IMR-90 (cell line): ENCODE measurements at regions not wholly inside any gene's neighbourhood (a gene's known extent, or its start where the extent isn't known, plus 50 kb on each side); places are given as distances from the start of the nearest gene placed in this dataset.

Source experiments
- BHLHE40 ChIP-seq: fragments of 150-350 bp; IDR thresholded peaks from 2 replicates; pipeline ENCODE4 v1.6.1; 2016; ENCODE audit warnings: mild to moderate bottlenecking, low read depth, low read length
- CEBPB ChIP-seq: IDR thresholded peaks from 2 replicates; pipeline ENCODE4 v1.6.1; 2012; ENCODE audit warnings: low read depth, low read length, improper control_type of control experiment
- FOS ChIP-seq: fragments of 150-350 bp; IDR thresholded peaks from 2 replicates; pipeline ENCODE4 v1.6.1; 2016; ENCODE audit warnings: low read depth, low read length
- MAFK ChIP-seq: IDR thresholded peaks from 2 replicates; pipeline ENCODE4 v1.6.1; 2012; ENCODE audit warnings: low read depth, low read length, improper control_type of control experiment
- MAZ ChIP-seq: IDR thresholded peaks from 2 replicates; pipeline ENCODE4 v1.6.1; 2012; ENCODE audit warnings: low read depth, mild to moderate bottlenecking, low read length, improper control_type of control experiment, moderate library complexity, borderline replicate concordance
- MXI1 ChIP-seq: IDR thresholded peaks from 2 replicates; pipeline ENCODE4 v1.6.1; 2012; ENCODE audit warnings: low read depth, mild to moderate bottlenecking, low read length, moderate library complexity, borderline replicate concordance
- POLR2A ChIP-seq: IDR thresholded peaks from 2 replicates; pipeline ENCODE4 v1.6.1; 2012; ENCODE audit warnings: mild to moderate bottlenecking, low read depth, low read length
- RAD21 ChIP-seq: IDR thresholded peaks from 2 replicates; pipeline ENCODE4 v1.6.1; 2012; ENCODE audit warnings: low read length, improper control_type of control experiment
- RCOR1 ChIP-seq: IDR thresholded peaks from 2 replicates; pipeline ENCODE4 v1.6.1; 2012; ENCODE audit warnings: mild to moderate bottlenecking, low read length, improper control_type of control experiment; ENCODE audit not compliant: insufficient replicate concordance
- SMC3 ChIP-seq: fragments of 150-350 bp; IDR thresholded peaks from 2 replicates; pipeline ENCODE4 v1.6.1; 2016; ENCODE audit warnings: low read depth, mild to moderate bottlenecking, antibody characterized with exemption, low read length, moderate library complexity
- TF ChIP-seq, protein P1 (sequence below): conservative IDR thresholded peaks from 2 replicates; pipeline ENCODE4 v1.5.1; 2012; ENCODE audit warnings: mild to moderate bottlenecking, low read depth, low read length, improper control_type of control experiment

- TF ChIP-seq, protein P1, sequence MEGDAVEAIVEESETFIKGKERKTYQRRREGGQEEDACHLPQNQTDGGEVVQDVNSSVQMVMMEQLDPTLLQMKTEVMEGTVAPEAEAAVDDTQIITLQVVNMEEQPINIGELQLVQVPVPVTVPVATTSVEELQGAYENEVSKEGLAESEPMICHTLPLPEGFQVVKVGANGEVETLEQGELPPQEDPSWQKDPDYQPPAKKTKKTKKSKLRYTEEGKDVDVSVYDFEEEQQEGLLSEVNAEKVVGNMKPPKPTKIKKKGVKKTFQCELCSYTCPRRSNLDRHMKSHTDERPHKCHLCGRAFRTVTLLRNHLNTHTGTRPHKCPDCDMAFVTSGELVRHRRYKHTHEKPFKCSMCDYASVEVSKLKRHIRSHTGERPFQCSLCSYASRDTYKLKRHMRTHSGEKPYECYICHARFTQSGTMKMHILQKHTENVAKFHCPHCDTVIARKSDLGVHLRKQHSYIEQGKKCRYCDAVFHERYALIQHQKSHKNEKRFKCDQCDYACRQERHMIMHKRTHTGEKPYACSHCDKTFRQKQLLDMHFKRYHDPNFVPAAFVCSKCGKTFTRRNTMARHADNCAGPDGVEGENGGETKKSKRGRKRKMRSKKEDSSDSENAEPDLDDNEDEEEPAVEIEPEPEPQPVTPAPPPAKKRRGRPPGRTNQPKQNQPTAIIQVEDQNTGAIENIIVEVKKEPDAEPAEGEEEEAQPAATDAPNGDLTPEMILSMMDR, result no peak
- TF ChIP-seq FOS, result no peak
- no peak for TF ChIP-seq MAZ
- TF ChIP-seq POLR2A, result no peak
- TF ChIP-seq BHLHE40, result no peak
- TF ChIP-seq MAFK, result no peak
- no peak for TF ChIP-seq MXI1
- no peak for TF ChIP-seq RAD21
- no peak for TF ChIP-seq RCOR1
- TF ChIP-seq SMC3, result no peak
- no peak for TF ChIP-seq CEBPB
Observed at GRCh38 chr10:121183707-121184106, 332.5 kb downstream of the WDR11 start.
